K562 (cell line): ENCODE measurements at regions not wholly inside any gene's neighbourhood (a gene's known extent, or its start where the extent isn't known, plus 50 kb on each side); places are given as distances from the start of the nearest gene placed in this dataset.

Source experiments
- ATAC-seq: fragments of 200-7000 bp; cut with Tn5 transposase; 3 replicates; pipeline ENCODE4 v1.9.1; 2020; ENCODE audit warnings: moderate library complexity
- BruUV-seq: library from RNA; stranded (reverse); fragments of 400-500 nt; replicated peaks from 2 replicates; lab custom pipeline; 2021; lab: Mats Ljungman, UMichigan
- CTCF ChIA-PET: fragments of 300-600 bp; formaldehyde crosslinking; extraction: SDS; loops from one replicate; lab custom pipeline; 2021; ENCODE audit warnings: low intra/inter-chr PET ratio; lab: Yijun Ruan, JAX
- POLR2A ChIA-PET: fragments of 300-600, 350-650 bp; sonication (Branson Sonifier 250); formaldehyde crosslinking; extraction: SDS; loops from one replicate; lab custom pipeline; 2021; ENCODE audit warnings: antibody characterized with exemption, inconsistent platforms; lab: Yijun Ruan, JAX
- DNase-seq, 4 experiments: peaks; one replicate each; pipeline versions ENCODE4 v3.0.0 to v3.0.0-alpha.2; 2011 to 2018; ENCODE audit warnings: low spot score in 3 of 4, mixed read lengths in 3 of 4; ENCODE audit errors: extremely low read depth in 1 of 4
- FAIRE-seq: peaks from 2 replicates; lab custom pipeline; 2011; peaks lifted over from hg19 to GRCh38; lab: Jason Lieb, UNC
- H2AFZ ChIP-seq: 2 replicates; pipeline ENCODE4 v1.6.0; 2011; ENCODE audit warnings: low read depth, low read length, control low read depth, inconsistent platforms
- H3K27ac ChIP-seq: fragments of 200-600 bp; 3 replicates; pipeline ENCODE4 v1.8.0; 2011; ENCODE audit warnings: low read depth, mild to moderate bottlenecking, control low read depth, inconsistent platforms, low read length, moderate library complexity, mixed read lengths; ENCODE audit errors: extremely low read depth
- H3K27me3 ChIP-seq, 2 experiments: fragments of 300-600 bp in 1 of 2; 2 replicates in 1 of 2; 3 replicates in 1 of 2; pipeline versions ENCODE4 v1.6.0 to v1.8.0; 2011; ENCODE audit warnings: inconsistent platforms in 2 of 2, low read length in 2 of 2, mild to moderate bottlenecking in 1 of 2, mixed read lengths in 1 of 2, moderate library complexity in 1 of 2; ENCODE audit not compliant: control insufficient read depth in 2 of 2, insufficient read depth in 2 of 2
- H3K36me3 ChIP-seq: fragments of 300-600 bp; 3 replicates; pipeline ENCODE4 v1.8.0; 2011; ENCODE audit warnings: mild to moderate bottlenecking, low read length, inconsistent platforms; ENCODE audit not compliant: control insufficient read depth, insufficient read depth
- H3K4me1 ChIP-seq, 2 experiments: fragments of 200-600 bp in 1 of 2; replicated peaks in 1 of 2; 2 replicates in 1 of 2; 3 replicates in 1 of 2; pipeline versions ENCODE4 v1.5.1 to v1.8.0; 2011; ENCODE audit warnings: inconsistent platforms in 2 of 2, low read length in 2 of 2, mild to moderate bottlenecking in 1 of 2, mixed read lengths in 1 of 2, moderate library complexity in 1 of 2; ENCODE audit not compliant: control insufficient read depth in 2 of 2, insufficient read depth in 2 of 2
- H3K4me2 ChIP-seq: 2 replicates; pipeline ENCODE4 v1.6.1; 2011; ENCODE audit warnings: low read length, control low read depth, inconsistent platforms, mixed read lengths; ENCODE audit not compliant: insufficient read depth
- H3K4me3 ChIP-seq: fragments of 200-600 bp; sonication (generic), shearing (Covaris generic); 2 replicates; pipeline ENCODE4 v1.5.1; 2016; ENCODE audit warnings: control low read depth, inconsistent platforms
- H3K79me2 ChIP-seq: fragments of 200-600 bp; 3 replicates; pipeline ENCODE4 v1.8.0; 2011; ENCODE audit warnings: low read length, inconsistent platforms; ENCODE audit not compliant: control insufficient read depth, insufficient read depth
- H3K9ac ChIP-seq, 2 experiments: 2 replicates each; pipeline versions ENCODE4 v1.6.0 to v1.6.1; 2011; ENCODE audit warnings: low read depth in 2 of 2, low read length in 2 of 2, control low read depth in 1 of 2, inconsistent platforms in 1 of 2, mild to moderate bottlenecking in 1 of 2, mixed read lengths in 1 of 2; ENCODE audit not compliant: insufficient read depth in 1 of 2
- H3K9me1 ChIP-seq: one replicate; pipeline ENCODE4 v1.6.0; 2011; ENCODE audit warnings: inconsistent platforms, mild to moderate bottlenecking, low read length, moderate library complexity; ENCODE audit not compliant: control insufficient read depth, insufficient read depth
- H3K9me3 ChIP-seq: replicated peaks from 2 replicates; pipeline ENCODE4 v1.5.1; 2011; ENCODE audit warnings: low read depth, low read length, inconsistent platforms; ENCODE audit not compliant: control insufficient read depth, insufficient read depth
- H4K20me1 ChIP-seq: replicated peaks from 2 replicates; pipeline ENCODE4 v1.6.1; 2011; ENCODE audit warnings: low read length, inconsistent platforms, mixed read lengths; ENCODE audit not compliant: control insufficient read depth, insufficient read depth
- CBX2 ChIP-seq: fragments of 200-600 bp; sonication (generic); IDR thresholded peaks from one replicate; pipeline ENCODE4 v1.6.1; 2012; ENCODE audit warnings: mild to moderate bottlenecking, low read length, inconsistent platforms; ENCODE audit not compliant: insufficient read depth, poor library complexity, severe bottlenecking
- FOXJ2 ChIP-seq: fragments of 200-800 bp; sonication (Bioruptor generic); IDR thresholded peaks from 2 replicates; pipeline ENCODE4 v1.6.1; 2016; ENCODE audit warnings: missing genetic modification characterization, missing compliant biosample characterization
- GATAD2B ChIP-seq: fragments of 450-650 bp; IDR thresholded peaks from 2 replicates; pipeline ENCODE4 v1.6.1; 2017; ENCODE audit warnings: mild to moderate bottlenecking, borderline replicate concordance
- HMG20B ChIP-seq: fragments of 250-450 bp; sonication (Bioruptor Pico); IDR thresholded peaks from 2 replicates; pipeline ENCODE4 v1.5.0; 2021; ENCODE audit warnings: mild to moderate bottlenecking
- IRF2 ChIP-seq: sonication (generic); formaldehyde crosslinking; IDR thresholded peaks from 2 replicates; pipeline ENCODE4 v1.8.1; 2022; ENCODE audit warnings: mild to moderate bottlenecking, missing genetic modification reagents
- LARP7 ChIP-seq: fragments of 450-650 bp; IDR thresholded peaks from 2 replicates; pipeline ENCODE4 v1.6.1; 2016
- PRPF4 ChIP-seq: fragments of 200-400 bp; formaldehyde crosslinking; IDR thresholded peaks from one replicate; pipeline ENCODE4 v1.6.1; 2017; ENCODE audit warnings: low read length, low read depth, mild to moderate bottlenecking; ENCODE audit not compliant: insufficient read depth, poor library complexity, severe bottlenecking
- ZC3H4 ChIP-seq: sonication (generic); formaldehyde crosslinking; IDR thresholded peaks from 2 replicates; pipeline ENCODE4 v1.9.0; 2021; ENCODE audit warnings: missing genetic modification reagents, borderline replicate concordance
- ZNF217 ChIP-seq: sonication (generic); formaldehyde crosslinking; IDR thresholded peaks from 2 replicates; pipeline ENCODE4 v1.8.0; 2022; ENCODE audit warnings: mild to moderate bottlenecking, missing genetic modification reagents
- WGBS: fragments of 100-300 bp; shearing (Covaris generic); methylation state at CpG from one replicate; pipeline ENCODE4 v1.1.6; 2016; ENCODE audit warnings: low coverage, mixed read lengths; ENCODE audit not compliant: insufficient coverage; ENCODE audit errors: missing lambda C conversion rate; 5-methylcytosine and 5-hydroxymethylcytosine counted together
- in situ Hi-C: fragments of 300-500 bp; cut with MboI; formaldehyde crosslinking; loops from 4 replicates; pipeline ENCODE4 v1.15.0; 2018; ENCODE audit warnings: inconsistent platforms, mixed read lengths
- intact Hi-C: fragments of 100-400 bp; cut with micrococcal nuclease; formaldehyde crosslinking; loops from 2 replicates; pipeline ENCODE4 v1.14.2; 2022
- TF ChIP-seq, protein P1 (sequence below): sonication (generic); formaldehyde crosslinking; IDR thresholded peaks from 2 replicates; pipeline ENCODE4 v1.8.1; 2022; ENCODE audit warnings: missing genetic modification reagents
- TF ChIP-seq, protein P2 (sequence below): IDR thresholded peaks from 2 replicates; pipeline ENCODE4 v1.6.1; 2011; ENCODE audit warnings: borderline replicate concordance, low read depth, mild to moderate bottlenecking, moderate library complexity, low read length; ENCODE audit not compliant: insufficient read depth, poor library complexity, severe bottlenecking
- TF ChIP-seq, protein P3 (sequence below): fragments of 450-650 bp; IDR thresholded peaks from 2 replicates; pipeline ENCODE4 v1.7.1; 2018; ENCODE audit warnings: mild to moderate bottlenecking, low read depth; ENCODE audit not compliant: partially characterized antibody
- TF ChIP-seq, protein P4 (sequence below): sonication (generic); formaldehyde crosslinking; IDR thresholded peaks from 2 replicates; pipeline ENCODE4 v1.8.1; 2022; ENCODE audit warnings: missing genetic modification reagents
- TF ChIP-seq, protein P5 (sequence below): fragments of 450-650 bp; IDR thresholded peaks from 2 replicates; pipeline ENCODE4 v1.6.1; 2018; ENCODE audit warnings: mild to moderate bottlenecking, low read depth; ENCODE audit not compliant: partially characterized antibody

DNA sequence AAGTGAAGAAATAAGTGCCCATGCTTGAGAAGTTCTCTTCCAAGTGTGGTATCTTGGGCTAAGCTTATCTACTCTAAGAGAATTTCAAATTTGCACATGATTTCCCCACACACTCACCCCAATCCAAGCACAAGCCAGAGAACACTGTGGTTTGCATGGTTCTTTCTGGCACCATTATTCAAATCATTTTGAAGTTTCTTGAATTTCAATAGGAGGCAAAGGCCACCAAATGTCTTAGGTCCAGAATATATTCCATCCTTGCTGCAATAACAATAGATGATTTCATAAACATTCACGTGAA, 359.7 kb downstream of the IRS2 start:
- DNase-seq: no peak
- no peaks in the 10 kb centered on the region for H3K27me3 ChIP-seq
- no peaks in the 10 kb centered on the region for H3K79me2 ChIP-seq
- H3K36me3 ChIP-seq: no peaks in the 10 kb centered on the region
- H3K9me1 ChIP-seq: no peaks in the 10 kb centered on the region
- intact Hi-C loops (no loop called here), in situ Hi-C loops (no loop called here)
- H3K9ac ChIP-seq: no peak overlapping the region
- WGBS: 0% methylated on average over 1 of the region's 1 CpG
- CTCF ChIA-PET: no interaction called here
- BruUV-seq: no TSS peak
- H3K9me3 ChIP-seq: no peaks in the 10 kb centered on the region
- H2AFZ ChIP-seq: no peak overlapping the region
- TF ChIP-seq ZC3H4 (no peak), CBX2 (no peak), IRF2 (no peak), ZNF217 (no peak), LARP7 (no peak), PRPF4 (no peak), FOXJ2 (tag) (no peak), GATAD2B (no peak), HMG20B (CRISPR knock-in tag) (no peak)
- TF ChIP-seq, protein P1, sequence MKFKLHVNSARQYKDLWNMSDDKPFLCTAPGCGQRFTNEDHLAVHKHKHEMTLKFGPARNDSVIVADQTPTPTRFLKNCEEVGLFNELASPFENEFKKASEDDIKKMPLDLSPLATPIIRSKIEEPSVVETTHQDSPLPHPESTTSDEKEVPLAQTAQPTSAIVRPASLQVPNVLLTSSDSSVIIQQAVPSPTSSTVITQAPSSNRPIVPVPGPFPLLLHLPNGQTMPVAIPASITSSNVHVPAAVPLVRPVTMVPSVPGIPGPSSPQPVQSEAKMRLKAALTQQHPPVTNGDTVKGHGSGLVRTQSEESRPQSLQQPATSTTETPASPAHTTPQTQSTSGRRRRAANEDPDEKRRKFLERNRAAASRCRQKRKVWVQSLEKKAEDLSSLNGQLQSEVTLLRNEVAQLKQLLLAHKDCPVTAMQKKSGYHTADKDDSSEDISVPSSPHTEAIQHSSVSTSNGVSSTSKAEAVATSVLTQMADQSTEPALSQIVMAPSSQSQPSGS (CRISPR knock-in tag): no peak
- TF ChIP-seq, protein P2, sequence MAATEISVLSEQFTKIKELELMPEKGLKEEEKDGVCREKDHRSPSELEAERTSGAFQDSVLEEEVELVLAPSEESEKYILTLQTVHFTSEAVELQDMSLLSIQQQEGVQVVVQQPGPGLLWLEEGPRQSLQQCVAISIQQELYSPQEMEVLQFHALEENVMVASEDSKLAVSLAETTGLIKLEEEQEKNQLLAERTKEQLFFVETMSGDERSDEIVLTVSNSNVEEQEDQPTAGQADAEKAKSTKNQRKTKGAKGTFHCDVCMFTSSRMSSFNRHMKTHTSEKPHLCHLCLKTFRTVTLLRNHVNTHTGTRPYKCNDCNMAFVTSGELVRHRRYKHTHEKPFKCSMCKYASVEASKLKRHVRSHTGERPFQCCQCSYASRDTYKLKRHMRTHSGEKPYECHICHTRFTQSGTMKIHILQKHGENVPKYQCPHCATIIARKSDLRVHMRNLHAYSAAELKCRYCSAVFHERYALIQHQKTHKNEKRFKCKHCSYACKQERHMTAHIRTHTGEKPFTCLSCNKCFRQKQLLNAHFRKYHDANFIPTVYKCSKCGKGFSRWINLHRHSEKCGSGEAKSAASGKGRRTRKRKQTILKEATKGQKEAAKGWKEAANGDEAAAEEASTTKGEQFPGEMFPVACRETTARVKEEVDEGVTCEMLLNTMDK: no peak
- TF ChIP-seq, protein P3, sequence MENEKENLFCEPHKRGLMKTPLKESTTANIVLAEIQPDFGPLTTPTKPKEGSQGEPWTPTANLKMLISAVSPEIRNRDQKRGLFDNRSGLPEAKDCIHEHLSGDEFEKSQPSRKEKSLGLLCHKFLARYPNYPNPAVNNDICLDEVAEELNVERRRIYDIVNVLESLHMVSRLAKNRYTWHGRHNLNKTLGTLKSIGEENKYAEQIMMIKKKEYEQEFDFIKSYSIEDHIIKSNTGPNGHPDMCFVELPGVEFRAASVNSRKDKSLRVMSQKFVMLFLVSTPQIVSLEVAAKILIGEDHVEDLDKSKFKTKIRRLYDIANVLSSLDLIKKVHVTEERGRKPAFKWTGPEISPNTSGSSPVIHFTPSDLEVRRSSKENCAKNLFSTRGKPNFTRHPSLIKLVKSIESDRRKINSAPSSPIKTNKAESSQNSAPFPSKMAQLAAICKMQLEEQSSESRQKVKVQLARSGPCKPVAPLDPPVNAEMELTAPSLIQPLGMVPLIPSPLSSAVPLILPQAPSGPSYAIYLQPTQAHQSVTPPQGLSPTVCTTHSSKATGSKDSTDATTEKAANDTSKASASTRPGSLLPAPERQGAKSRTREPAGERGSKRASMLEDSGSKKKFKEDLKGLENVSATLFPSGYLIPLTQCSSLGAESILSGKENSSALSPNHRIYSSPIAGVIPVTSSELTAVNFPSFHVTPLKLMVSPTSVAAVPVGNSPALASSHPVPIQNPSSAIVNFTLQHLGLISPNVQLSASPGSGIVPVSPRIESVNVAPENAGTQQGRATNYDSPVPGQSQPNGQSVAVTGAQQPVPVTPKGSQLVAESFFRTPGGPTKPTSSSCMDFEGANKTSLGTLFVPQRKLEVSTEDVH: no peak
- TF ChIP-seq, protein P4, sequence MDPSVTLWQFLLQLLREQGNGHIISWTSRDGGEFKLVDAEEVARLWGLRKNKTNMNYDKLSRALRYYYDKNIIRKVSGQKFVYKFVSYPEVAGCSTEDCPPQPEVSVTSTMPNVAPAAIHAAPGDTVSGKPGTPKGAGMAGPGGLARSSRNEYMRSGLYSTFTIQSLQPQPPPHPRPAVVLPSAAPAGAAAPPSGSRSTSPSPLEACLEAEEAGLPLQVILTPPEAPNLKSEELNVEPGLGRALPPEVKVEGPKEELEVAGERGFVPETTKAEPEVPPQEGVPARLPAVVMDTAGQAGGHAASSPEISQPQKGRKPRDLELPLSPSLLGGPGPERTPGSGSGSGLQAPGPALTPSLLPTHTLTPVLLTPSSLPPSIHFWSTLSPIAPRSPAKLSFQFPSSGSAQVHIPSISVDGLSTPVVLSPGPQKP (CRISPR knock-in tag): no peak
- TF ChIP-seq, protein P5, sequence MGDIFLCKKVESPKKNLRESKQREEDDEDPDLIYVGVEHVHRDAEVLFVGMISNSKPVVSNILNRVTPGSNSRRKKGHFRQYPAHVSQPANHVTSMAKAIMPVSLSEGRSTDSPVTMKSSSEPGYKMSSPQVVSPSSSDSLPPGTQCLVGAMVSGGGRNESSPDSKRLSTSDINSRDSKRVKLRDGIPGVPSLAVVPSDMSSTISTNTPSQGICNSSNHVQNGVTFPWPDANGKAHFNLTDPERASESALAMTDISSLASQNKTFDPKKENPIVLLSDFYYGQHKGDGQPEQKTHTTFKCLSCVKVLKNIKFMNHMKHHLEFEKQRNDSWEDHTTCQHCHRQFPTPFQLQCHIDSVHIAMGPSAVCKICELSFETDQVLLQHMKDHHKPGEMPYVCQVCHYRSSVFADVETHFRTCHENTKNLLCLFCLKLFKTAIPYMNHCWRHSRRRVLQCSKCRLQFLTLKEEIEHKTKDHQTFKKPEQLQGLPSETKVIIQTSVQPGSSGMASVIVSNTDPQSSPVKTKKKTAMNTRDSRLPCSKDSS: no peak
- FAIRE-seq: no peak
- H4K20me1 ChIP-seq: no peaks in the 10 kb centered on the region
- H3K4me1 ChIP-seq: no peaks in the 10 kb centered on the region
- POLR2A ChIA-PET: no interaction called here
- no peak overlapping the region for H3K4me3 ChIP-seq
- ATAC-seq: no peak
- H3K4me2 ChIP-seq: no peak overlapping the region
- H3K27ac ChIP-seq: no peak overlapping the region
